ENCODE measurements at regions not wholly inside any gene's neighbourhood (a gene's known extent, or its start where the extent isn't known, plus 50 kb on each side); places are given as distances from the start of the nearest gene placed in this dataset.

GRCh38 chr5:71794061-71794695 is 75.1 kb downstream of the CARTPT start:
- TF ChIP-seq, protein P1, sequence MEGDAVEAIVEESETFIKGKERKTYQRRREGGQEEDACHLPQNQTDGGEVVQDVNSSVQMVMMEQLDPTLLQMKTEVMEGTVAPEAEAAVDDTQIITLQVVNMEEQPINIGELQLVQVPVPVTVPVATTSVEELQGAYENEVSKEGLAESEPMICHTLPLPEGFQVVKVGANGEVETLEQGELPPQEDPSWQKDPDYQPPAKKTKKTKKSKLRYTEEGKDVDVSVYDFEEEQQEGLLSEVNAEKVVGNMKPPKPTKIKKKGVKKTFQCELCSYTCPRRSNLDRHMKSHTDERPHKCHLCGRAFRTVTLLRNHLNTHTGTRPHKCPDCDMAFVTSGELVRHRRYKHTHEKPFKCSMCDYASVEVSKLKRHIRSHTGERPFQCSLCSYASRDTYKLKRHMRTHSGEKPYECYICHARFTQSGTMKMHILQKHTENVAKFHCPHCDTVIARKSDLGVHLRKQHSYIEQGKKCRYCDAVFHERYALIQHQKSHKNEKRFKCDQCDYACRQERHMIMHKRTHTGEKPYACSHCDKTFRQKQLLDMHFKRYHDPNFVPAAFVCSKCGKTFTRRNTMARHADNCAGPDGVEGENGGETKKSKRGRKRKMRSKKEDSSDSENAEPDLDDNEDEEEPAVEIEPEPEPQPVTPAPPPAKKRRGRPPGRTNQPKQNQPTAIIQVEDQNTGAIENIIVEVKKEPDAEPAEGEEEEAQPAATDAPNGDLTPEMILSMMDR (IDR thresholded peaks at IDR 0.05; ENCODE audit: unreplicated experiment), result no peak
- Mint-ChIP-seq H3K36me3 (ENCODE audit: low read depth, unreplicated experiment) (peaks cover 11% of the 10 kb centered on the region), H3K27ac (ENCODE audit: unreplicated experiment) (no peak overlapping the region), H3K4me3 (ENCODE audit: unreplicated experiment) (no peak overlapping the region), H3K4me1 (ENCODE audit: unreplicated experiment) (no peaks in the 10 kb centered on the region), H3K27me3 (ENCODE audit: unreplicated experiment) (peaks cover 2% of the 10 kb centered on the region), H3K9me3 (ENCODE audit: unreplicated experiment) (peaks cover 9% of the 10 kb centered on the region)
- DNase-seq (ENCODE audit: low spot score), result no peak

GRCh38 chr5:71802673-71803072 is 83.6 kb downstream of the CARTPT start:
- DNase-seq (ENCODE audit: low spot score), result no peak
- Mint-ChIP-seq H3K9me3 (ENCODE audit: unreplicated experiment) (peaks cover 4% of the 10 kb centered on the region), H3K27ac (ENCODE audit: unreplicated experiment) (no peak overlapping the region), H3K27me3 (ENCODE audit: unreplicated experiment) (no peaks in the 10 kb centered on the region), H3K4me3 (ENCODE audit: unreplicated experiment) (no peak overlapping the region), H3K4me1 (ENCODE audit: unreplicated experiment) (no peaks in the 10 kb centered on the region), H3K36me3 (ENCODE audit: low read depth, unreplicated experiment) (no peaks in the 10 kb centered on the region)
- TF ChIP-seq, protein P1 (IDR thresholded peaks at IDR 0.05; ENCODE audit: unreplicated experiment), result no peak

DNA sequence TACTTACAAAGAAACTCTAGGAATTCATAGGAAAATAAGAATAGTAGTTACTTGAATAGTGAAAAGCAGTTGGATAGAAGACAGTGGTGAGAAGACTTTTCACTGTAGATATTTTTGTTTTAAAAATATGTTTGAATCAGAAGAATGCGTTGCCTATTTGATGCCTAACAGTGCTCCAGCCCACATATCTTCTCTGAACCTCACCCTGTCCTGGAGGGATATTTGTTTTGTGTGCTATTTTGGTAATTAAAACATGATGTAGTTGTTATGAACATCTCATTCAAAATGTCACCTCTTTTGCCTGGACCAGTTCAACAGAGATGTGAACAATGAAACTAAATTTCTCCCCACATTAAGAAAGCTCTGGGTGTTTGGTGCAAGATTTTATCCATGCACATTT is 87.6 kb downstream of the CARTPT start:
- Mint-ChIP-seq H3K4me1 (ENCODE audit: unreplicated experiment) (peaks cover 2% of the 10 kb centered on the region), H3K4me3 (ENCODE audit: unreplicated experiment) (no peak overlapping the region), H3K36me3 (ENCODE audit: low read depth, unreplicated experiment) (no peaks in the 10 kb centered on the region), H3K27ac (ENCODE audit: unreplicated experiment) (no peak overlapping the region), H3K9me3 (ENCODE audit: unreplicated experiment) (no peaks in the 10 kb centered on the region), H3K27me3 (ENCODE audit: unreplicated experiment) (peaks cover 2% of the 10 kb centered on the region)
- DNase-seq (ENCODE audit: low spot score), result no peak
- TF ChIP-seq, protein P1 (IDR thresholded peaks at IDR 0.05; ENCODE audit: unreplicated experiment), result no peak

- Mint-ChIP-seq H3K27me3 (ENCODE audit: unreplicated experiment) (peaks cover 2% of the 10 kb centered on the region), H3K36me3 (ENCODE audit: low read depth, unreplicated experiment) (no peaks in the 10 kb centered on the region), H3K27ac (ENCODE audit: unreplicated experiment) (no peak overlapping the region), H3K4me3 (ENCODE audit: unreplicated experiment) (no peak overlapping the region), H3K4me1 (ENCODE audit: unreplicated experiment) (peaks cover 2% of the 10 kb centered on the region), H3K9me3 (ENCODE audit: unreplicated experiment) (no peaks in the 10 kb centered on the region)
- TF ChIP-seq, protein P1 (IDR thresholded peaks at IDR 0.05; ENCODE audit: unreplicated experiment), result no peak
- DNase-seq (ENCODE audit: low spot score), result no peak
These were observed 88.8 kb downstream of the CARTPT start for GRCh38 chr5:71807909-71808308.

GRCh38 chr5:71809446-71809845 is 90.4 kb downstream of the CARTPT start:
- Mint-ChIP-seq H3K36me3 (ENCODE audit: low read depth, unreplicated experiment) (no peaks in the 10 kb centered on the region), H3K9me3 (ENCODE audit: unreplicated experiment) (no peaks in the 10 kb centered on the region), H3K4me1 (ENCODE audit: unreplicated experiment) (peaks cover 2% of the 10 kb centered on the region), H3K27ac (ENCODE audit: unreplicated experiment) (no peak overlapping the region), H3K27me3 (ENCODE audit: unreplicated experiment) (peaks cover 2% of the 10 kb centered on the region), H3K4me3 (ENCODE audit: unreplicated experiment) (no peak overlapping the region)
- DNase-seq (ENCODE audit: low spot score), result no peak
- TF ChIP-seq, protein P1 (IDR thresholded peaks at IDR 0.05; ENCODE audit: unreplicated experiment), result no peak
